B cell (primary cell): ENCODE measurements at regions not wholly inside any gene's neighbourhood (a gene's known extent, or its start where the extent isn't known, plus 50 kb on each side); places are given as distances from the start of the nearest gene placed in this dataset.

ENCODE experiments used
- ATAC-seq: fragments of 200-7000 bp; cut with Tn5 transposase; one replicate; pipeline ENCODE4 v1.10.0; 2021; ENCODE audit warnings: low read depth, mild to moderate bottlenecking, moderate number of reproducible peaks, moderate library complexity
- CTCF ChIA-PET: fragments of 350-600 bp; sonication (Branson Sonifier 250); formaldehyde crosslinking; loops from one replicate; lab custom pipeline; 2021; ENCODE audit warnings: antibody characterized with exemption, inconsistent platforms; lab: Charles Lee
- POLR2A ChIA-PET: fragments of 350-600 bp; sonication (Branson Sonifier 250); formaldehyde crosslinking; loops from one replicate; lab custom pipeline; 2021; ENCODE audit warnings: antibody characterized with exemption; lab: Charles Lee
- DNase-seq: peaks from one replicate; pipeline ENCODE4 v3.0.0; 2013
- H2AFZ ChIP-seq: 2 replicates; pipeline ENCODE4 v1.6.1; 2012; ENCODE audit warnings: mild to moderate bottlenecking, low read depth, low read length; ENCODE audit not compliant: insufficient read depth, poor library complexity, severe bottlenecking
- H3K27ac ChIP-seq, 2 donors: 1 replicate in 1 of 2; 2 replicates in 1 of 2; pipeline ENCODE4 v1.5.1; 2012 to 2013; ENCODE audit warnings: low read length in 2 of 2, mild to moderate bottlenecking in 2 of 2, moderate library complexity in 1 of 2
- H3K27me3 ChIP-seq, 4 experiments: fragments of 200-600 bp in 1 of 4; sonication (generic) in 1 of 4; replicated peaks in 1 of 4; 1 replicate in 2 of 4; 2 replicates in 2 of 4; pipeline versions ENCODE4 v1.6.1 to v1.7.0; 2013 to 2016; ENCODE audit warnings: low read length in 3 of 4, mild to moderate bottlenecking in 2 of 4, mixed read lengths in 1 of 4, moderate library complexity in 1 of 4; ENCODE audit not compliant: insufficient read depth in 4 of 4, control insufficient read depth in 3 of 4; ENCODE audit errors: control extremely low read depth in 1 of 4
- H3K36me3 ChIP-seq, 2 experiments: replicated peaks in 1 of 2; 1 replicate in 1 of 2; 2 replicates in 1 of 2; pipeline versions ENCODE4 v1.6.1 to v1.7.1; 2013; ENCODE audit warnings: low read length in 1 of 2; ENCODE audit not compliant: insufficient read depth in 2 of 2, control insufficient read depth in 1 of 2; ENCODE audit errors: control extremely low read depth in 1 of 2, extremely low read depth in 1 of 2
- H3K4me1 ChIP-seq, 2 donors: fragments of 200-600 bp in 1 of 2; sonication (generic) in 1 of 2; 1 replicate in 1 of 2; 2 replicates in 1 of 2; pipeline versions ENCODE4 v1.5.1 to v1.6.1; 2013 to 2017; ENCODE audit warnings: low read length in 2 of 2; ENCODE audit not compliant: control insufficient read depth in 2 of 2, insufficient read depth in 2 of 2
- H3K4me2 ChIP-seq: replicated peaks from 2 replicates; pipeline ENCODE3; 2012; ENCODE audit warnings: mild to moderate bottlenecking, low read depth, low read length; ENCODE audit not compliant: poor library complexity, severe bottlenecking
- H3K4me3 ChIP-seq, 5 experiments: fragments of 200-600 bp in 1 of 5; sonication (generic) in 1 of 5; 1 replicate in 3 of 5; 2 replicates in 2 of 5; pipeline versions ENCODE4 v1.5.1 to v1.7.0; 2011 to 2016; ENCODE audit warnings: low read length in 4 of 5, mild to moderate bottlenecking in 4 of 5, low read depth in 2 of 5, control low read depth in 1 of 5, moderate library complexity in 1 of 5; ENCODE audit not compliant: insufficient read depth in 1 of 5; ENCODE audit errors: control extremely low read depth in 1 of 5, extremely low read depth in 1 of 5
- H3K79me2 ChIP-seq: fragments of 200-600 bp; sonication (generic); one replicate; pipeline ENCODE4 v1.6.0; 2016; ENCODE audit warnings: low read length; ENCODE audit not compliant: control insufficient read depth, insufficient read depth
- H3K9ac ChIP-seq: fragments of 200-600 bp; sonication (generic); 2 replicates; pipeline ENCODE4 v1.6.1; 2017; ENCODE audit warnings: mild to moderate bottlenecking, low read length, moderate library complexity
- H3K9me3 ChIP-seq, 3 donors: one replicate each; pipeline versions ENCODE4 v1.6.1 to v1.7.1; 2013; ENCODE audit warnings: low read length in 2 of 3; ENCODE audit not compliant: control insufficient read depth in 2 of 3, insufficient read depth in 1 of 3; ENCODE audit errors: control extremely low read depth in 1 of 3
- H4K20me1 ChIP-seq: 2 replicates; pipeline ENCODE4 v1.6.0; 2012; ENCODE audit warnings: mild to moderate bottlenecking, low read length; ENCODE audit not compliant: insufficient read depth, control insufficient read depth, poor library complexity, severe bottlenecking
- H3K27ac Mint-ChIP-seq: one replicate; pipeline ENCODE4 v1.8.0; 2021; ENCODE audit warnings: mixed read lengths
- H3K27me3 Mint-ChIP-seq: one replicate; pipeline ENCODE4 v1.8.0; 2021; ENCODE audit warnings: mixed read lengths
- H3K4me1 Mint-ChIP-seq: one replicate; pipeline ENCODE4 v1.8.0; 2021; ENCODE audit warnings: mixed read lengths
- H3K4me3 Mint-ChIP-seq: one replicate; pipeline ENCODE4 v1.8.0; 2021; ENCODE audit warnings: mixed read lengths
- H3K9me3 Mint-ChIP-seq: one replicate; pipeline ENCODE4 v1.8.0; 2022; ENCODE audit warnings: mixed read lengths; ENCODE audit not compliant: insufficient read depth
- EZH2 ChIP-seq: IDR thresholded peaks from 2 replicates; pipeline ENCODE4 v1.6.1; 2012; ENCODE audit warnings: borderline replicate concordance, low read depth, mild to moderate bottlenecking, moderate library complexity, low read length; ENCODE audit not compliant: insufficient read depth, poor library complexity, severe bottlenecking
- WGBS: methylation state at CpG from one replicate; pipeline ENCODE4 v1.1.5; 2013; ENCODE audit warnings: missing lambda C conversion rate; ENCODE audit not compliant: insufficient coverage; 5-methylcytosine and 5-hydroxymethylcytosine counted together
- intact Hi-C: fragments of 100-400 bp; cut with micrococcal nuclease; formaldehyde crosslinking; loops from one replicate; pipeline ENCODE4 v1.10.0; 2022
- TF ChIP-seq, protein P1 (sequence below): fragments of 200-600 bp; IDR thresholded peaks from one replicate; pipeline ENCODE4 v1.8.0; 2022; ENCODE audit warnings: antibody characterized with exemption, mild to moderate bottlenecking

DNA sequence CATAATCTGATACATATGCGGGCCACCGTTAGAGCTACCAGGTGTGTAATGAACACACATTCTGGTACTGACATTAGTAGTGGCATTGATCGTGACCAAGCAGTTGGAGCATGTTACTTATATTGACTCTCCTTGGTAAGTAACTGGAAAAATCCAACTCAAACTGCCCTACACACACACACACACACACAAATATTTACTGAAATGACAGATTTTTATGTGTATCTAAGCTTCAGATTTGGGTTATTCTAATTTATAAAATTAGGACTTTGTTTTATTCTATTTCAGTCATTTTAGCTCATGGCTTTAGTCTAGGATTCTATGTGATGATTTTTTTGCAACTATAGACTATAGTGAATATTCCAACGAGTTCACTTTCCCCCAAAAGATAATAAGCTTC is 1280.2 kb upstream of the ACO1 start:
- no peaks in the 10 kb centered on the region for H3K9me3 Mint-ChIP-seq
- Histone ChIP-seq H3K27ac (no peak overlapping the region), H3K4me2 (no peak overlapping the region), H3K27me3 (no peaks in the 10 kb centered on the region), H2AFZ (no peak overlapping the region), H3K4me1 (no peaks in the 10 kb centered on the region), H3K9ac (no peak overlapping the region), H3K79me2 (no peaks in the 10 kb centered on the region), H4K20me1 (no peaks in the 10 kb centered on the region), H3K9me3 (no peaks in the 10 kb centered on the region), H3K36me3 (no peaks in the 10 kb centered on the region), H3K4me3 (no peak overlapping the region)
- ChIA-PET POLR2A (no interaction called here), CTCF (no interaction called here)
- TF ChIP-seq, protein P1, sequence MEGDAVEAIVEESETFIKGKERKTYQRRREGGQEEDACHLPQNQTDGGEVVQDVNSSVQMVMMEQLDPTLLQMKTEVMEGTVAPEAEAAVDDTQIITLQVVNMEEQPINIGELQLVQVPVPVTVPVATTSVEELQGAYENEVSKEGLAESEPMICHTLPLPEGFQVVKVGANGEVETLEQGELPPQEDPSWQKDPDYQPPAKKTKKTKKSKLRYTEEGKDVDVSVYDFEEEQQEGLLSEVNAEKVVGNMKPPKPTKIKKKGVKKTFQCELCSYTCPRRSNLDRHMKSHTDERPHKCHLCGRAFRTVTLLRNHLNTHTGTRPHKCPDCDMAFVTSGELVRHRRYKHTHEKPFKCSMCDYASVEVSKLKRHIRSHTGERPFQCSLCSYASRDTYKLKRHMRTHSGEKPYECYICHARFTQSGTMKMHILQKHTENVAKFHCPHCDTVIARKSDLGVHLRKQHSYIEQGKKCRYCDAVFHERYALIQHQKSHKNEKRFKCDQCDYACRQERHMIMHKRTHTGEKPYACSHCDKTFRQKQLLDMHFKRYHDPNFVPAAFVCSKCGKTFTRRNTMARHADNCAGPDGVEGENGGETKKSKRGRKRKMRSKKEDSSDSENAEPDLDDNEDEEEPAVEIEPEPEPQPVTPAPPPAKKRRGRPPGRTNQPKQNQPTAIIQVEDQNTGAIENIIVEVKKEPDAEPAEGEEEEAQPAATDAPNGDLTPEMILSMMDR = no peak
- TF ChIP-seq EZH2 = no peak
- intact Hi-C loops = no loop called here
- WGBS = 50% methylated on average over 2 of the region's 4 CpGs
- no peak overlapping the region for H3K27ac Mint-ChIP-seq
- DNase-seq = no peak
- ATAC-seq = no peak
- H3K4me3 Mint-ChIP-seq = no peak overlapping the region
- no peaks in the 10 kb centered on the region for H3K27me3 Mint-ChIP-seq
- no peaks in the 10 kb centered on the region for H3K4me1 Mint-ChIP-seq

DNA sequence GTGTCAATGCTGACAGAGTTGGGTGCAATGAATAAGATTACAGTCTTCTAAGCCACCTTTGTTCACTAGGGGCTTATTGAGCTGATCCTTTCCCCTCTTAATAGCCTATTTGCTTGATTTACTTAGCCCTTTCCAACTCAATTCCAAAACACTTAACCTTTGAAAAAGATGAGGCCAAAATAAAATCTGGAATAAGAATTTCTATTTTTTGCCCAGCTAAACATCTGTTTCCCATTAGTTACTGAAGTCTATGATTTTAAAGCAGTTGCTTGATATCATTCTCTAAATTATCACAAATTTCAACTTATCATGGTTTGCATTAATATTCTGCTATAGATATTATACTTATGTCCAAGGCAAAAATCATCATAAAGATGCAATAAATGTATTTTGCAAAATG is 1272.0 kb upstream of the ACO1 start:
- Histone ChIP-seq H3K36me3 (no peaks in the 10 kb centered on the region), H4K20me1 (no peaks in the 10 kb centered on the region), H2AFZ (no peak overlapping the region), H3K4me3 (no peak overlapping the region), H3K27ac (no peak overlapping the region), H3K79me2 (no peaks in the 10 kb centered on the region), H3K9ac (no peak overlapping the region), H3K4me1 (no peaks in the 10 kb centered on the region), H3K9me3 (no peaks in the 10 kb centered on the region), H3K4me2 (no peak overlapping the region), H3K27me3 (no peaks in the 10 kb centered on the region)
- Mint-ChIP-seq H3K4me3 (no peak overlapping the region), H3K27ac (no peak overlapping the region), H3K9me3 (no peaks in the 10 kb centered on the region), H3K27me3 (no peaks in the 10 kb centered on the region), H3K4me1 (no peaks in the 10 kb centered on the region)
- CTCF ChIA-PET = no interaction called here
- TF ChIP-seq, protein P1 = no peak
- TF ChIP-seq EZH2 = no peak
- POLR2A ChIA-PET = no interaction called here
- intact Hi-C loops = no loop called here
- DNase-seq = no peak
- no peak for ATAC-seq
